ENCODE measurements at regions not wholly inside any gene's neighbourhood (a gene's known extent, or its start where the extent isn't known, plus 50 kb on each side); places are given as distances from the start of the nearest gene placed in this dataset.

DNA sequence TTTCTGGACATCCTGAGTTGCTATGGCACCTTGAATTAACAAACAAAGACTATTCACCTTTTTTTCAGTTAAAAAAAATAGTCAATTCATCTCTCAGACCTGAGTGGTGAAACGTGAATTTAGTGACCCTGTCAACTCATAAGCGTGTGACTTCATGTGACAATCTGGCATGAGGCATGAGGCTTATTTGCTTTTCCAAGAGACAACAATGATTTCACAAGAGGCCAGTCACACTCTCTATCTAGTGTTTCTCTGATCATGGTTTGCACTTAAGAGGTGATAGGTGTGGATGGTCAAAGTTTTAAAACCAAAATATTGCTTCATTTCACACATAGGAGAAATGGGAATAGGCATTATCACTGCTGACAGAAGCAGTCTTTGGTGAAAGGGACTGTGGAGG is 559.6 kb upstream of the ACO1 start:
- H3K9me3 ChIP-seq: no peaks in the 10 kb centered on the region
- H3K4me3 ChIP-seq: no peak overlapping the region
- DNase-seq (no peak), ATAC-seq (no peak)
- WGBS, 4 donors: 30 to 48% (median 36%) methylated on average over 2 of the region's 2 CpGs
- H3K4me1 ChIP-seq: no peaks in the 10 kb centered on the region
- TF ChIP-seq, protein P1, sequence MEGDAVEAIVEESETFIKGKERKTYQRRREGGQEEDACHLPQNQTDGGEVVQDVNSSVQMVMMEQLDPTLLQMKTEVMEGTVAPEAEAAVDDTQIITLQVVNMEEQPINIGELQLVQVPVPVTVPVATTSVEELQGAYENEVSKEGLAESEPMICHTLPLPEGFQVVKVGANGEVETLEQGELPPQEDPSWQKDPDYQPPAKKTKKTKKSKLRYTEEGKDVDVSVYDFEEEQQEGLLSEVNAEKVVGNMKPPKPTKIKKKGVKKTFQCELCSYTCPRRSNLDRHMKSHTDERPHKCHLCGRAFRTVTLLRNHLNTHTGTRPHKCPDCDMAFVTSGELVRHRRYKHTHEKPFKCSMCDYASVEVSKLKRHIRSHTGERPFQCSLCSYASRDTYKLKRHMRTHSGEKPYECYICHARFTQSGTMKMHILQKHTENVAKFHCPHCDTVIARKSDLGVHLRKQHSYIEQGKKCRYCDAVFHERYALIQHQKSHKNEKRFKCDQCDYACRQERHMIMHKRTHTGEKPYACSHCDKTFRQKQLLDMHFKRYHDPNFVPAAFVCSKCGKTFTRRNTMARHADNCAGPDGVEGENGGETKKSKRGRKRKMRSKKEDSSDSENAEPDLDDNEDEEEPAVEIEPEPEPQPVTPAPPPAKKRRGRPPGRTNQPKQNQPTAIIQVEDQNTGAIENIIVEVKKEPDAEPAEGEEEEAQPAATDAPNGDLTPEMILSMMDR (IDR thresholded peaks at IDR 0.05): no peak
- TF ChIP-seq POLR2A (IDR thresholded peaks at IDR 0.05): no peak
- no peaks in the 10 kb centered on the region for H3K36me3 ChIP-seq
- intact Hi-C loops (cut with DNase I): no loop called here
- no peak overlapping the region for H3K27ac ChIP-seq
- no peaks in the 10 kb centered on the region for H3K27me3 ChIP-seq

DNA sequence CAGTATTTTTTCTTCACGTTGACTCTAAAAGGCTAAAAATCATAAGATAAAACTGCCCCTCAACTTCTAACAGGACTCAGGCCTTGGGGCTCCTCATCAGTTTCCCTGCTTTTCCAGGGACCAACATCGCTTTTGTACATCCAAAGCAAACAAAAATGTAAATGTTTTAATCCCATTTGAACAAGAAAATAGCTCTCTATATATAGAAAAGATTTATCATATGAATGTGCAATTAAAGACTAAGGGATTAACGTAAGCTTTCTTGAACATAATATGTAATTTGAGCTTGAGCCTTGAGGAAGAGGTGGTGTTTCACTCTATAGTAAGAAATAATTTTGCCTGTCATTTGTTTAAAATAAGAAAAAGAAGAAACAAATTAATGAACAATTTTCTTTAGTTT is 547.2 kb upstream of the ACO1 start:
- no peaks in the 10 kb centered on the region for H3K36me3 ChIP-seq
- no peak overlapping the region for H3K4me3 ChIP-seq
- H3K27ac ChIP-seq: no peak overlapping the region
- ATAC-seq (no peak), DNase-seq (no peak)
- H3K4me1 ChIP-seq: no peaks in the 10 kb centered on the region
- intact Hi-C loops (cut with DNase I): no loop called here
- no peaks in the 10 kb centered on the region for H3K27me3 ChIP-seq
- 75 to 84% (median 76%) methylated on average over 3 of the region's 3 CpGs for WGBS, 4 donors
- TF ChIP-seq POLR2A (IDR thresholded peaks at IDR 0.05): no peak
- TF ChIP-seq, protein P1 (IDR thresholded peaks at IDR 0.05): no peak
- H3K9me3 ChIP-seq: peaks cover 0 to 1% (median 0%) of the 10 kb centered on the region in 12 donors

DNA sequence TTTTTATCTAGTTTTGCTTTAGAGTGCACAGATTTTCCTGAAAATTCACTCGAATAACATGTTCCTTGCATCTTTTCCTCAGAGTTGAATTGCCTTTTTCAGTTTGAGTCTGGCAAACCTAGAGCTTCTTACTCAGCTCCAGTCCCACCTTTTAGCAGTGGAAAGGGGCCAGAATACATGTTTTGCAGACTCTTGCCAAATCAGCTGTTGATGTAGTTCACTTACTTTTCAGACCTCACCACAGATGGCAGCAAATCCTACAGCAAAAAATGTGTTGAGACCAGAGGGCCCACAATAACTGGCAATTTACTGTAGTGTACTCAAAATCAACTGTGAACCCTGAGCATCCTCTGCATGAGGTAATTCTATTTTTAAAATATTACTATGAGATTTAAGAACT is 545.2 kb upstream of the ACO1 start:
- WGBS, 4 donors: 54 to 69% (median 68%) methylated on average over 1 of the region's 1 CpG
- H3K36me3 ChIP-seq: no peaks in the 10 kb centered on the region
- H3K9me3 ChIP-seq: peaks cover 0 to 1% (median 0%) of the 10 kb centered on the region in 12 donors
- no peak for ATAC-seq
- TF ChIP-seq, protein P1 (IDR thresholded peaks at IDR 0.05): no peak
- no peak for TF ChIP-seq POLR2A (IDR thresholded peaks at IDR 0.05)
- intact Hi-C loops (cut with DNase I): no loop called here
- DNase-seq: no peak
- H3K27me3 ChIP-seq: no peaks in the 10 kb centered on the region
- H3K4me1 ChIP-seq: no peaks in the 10 kb centered on the region
- no peak overlapping the region for H3K27ac ChIP-seq
- H3K4me3 ChIP-seq: no peak overlapping the region

DNA sequence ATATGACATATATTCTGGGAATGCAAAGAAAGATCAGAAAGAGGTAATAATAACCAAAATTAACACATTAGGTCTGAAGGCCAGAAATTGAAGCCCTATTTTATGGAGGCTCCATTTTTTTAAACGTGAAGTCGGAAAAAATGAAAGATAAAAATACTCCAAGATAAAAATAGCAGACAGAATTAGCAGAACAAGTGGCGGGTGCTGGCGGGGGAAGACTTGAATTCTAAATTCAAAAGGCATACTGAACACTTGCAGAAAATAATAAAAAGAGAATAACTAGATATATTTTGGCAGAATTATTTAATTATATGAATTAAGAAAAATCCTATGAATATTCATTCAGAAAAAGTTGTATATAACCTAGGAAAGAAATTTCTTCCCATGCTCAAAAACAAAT is 543.7 kb upstream of the ACO1 start:
- no peaks in the 10 kb centered on the region for H3K4me1 ChIP-seq
- DNase-seq (no peak), ATAC-seq (no peak)
- H3K27me3 ChIP-seq: no peaks in the 10 kb centered on the region
- H3K27ac ChIP-seq: no peak overlapping the region
- TF ChIP-seq POLR2A (IDR thresholded peaks at IDR 0.05): no peak
- TF ChIP-seq, protein P1 (IDR thresholded peaks at IDR 0.05): no peak
- peaks cover 0 to 1% (median 0%) of the 10 kb centered on the region in 12 donors for H3K9me3 ChIP-seq
- intact Hi-C loops (cut with DNase I): no loop called here
- H3K4me3 ChIP-seq: no peak overlapping the region
- H3K36me3 ChIP-seq: no peaks in the 10 kb centered on the region
- 28 to 42% (median 34%) methylated on average over 4 of the region's 4 CpGs for WGBS, 4 donors
